ENCODE measurements at regions not wholly inside any gene's neighbourhood (a gene's known extent, or its start where the extent isn't known, plus 50 kb on each side); places are given as distances from the start of the nearest gene placed in this dataset.

DNA sequence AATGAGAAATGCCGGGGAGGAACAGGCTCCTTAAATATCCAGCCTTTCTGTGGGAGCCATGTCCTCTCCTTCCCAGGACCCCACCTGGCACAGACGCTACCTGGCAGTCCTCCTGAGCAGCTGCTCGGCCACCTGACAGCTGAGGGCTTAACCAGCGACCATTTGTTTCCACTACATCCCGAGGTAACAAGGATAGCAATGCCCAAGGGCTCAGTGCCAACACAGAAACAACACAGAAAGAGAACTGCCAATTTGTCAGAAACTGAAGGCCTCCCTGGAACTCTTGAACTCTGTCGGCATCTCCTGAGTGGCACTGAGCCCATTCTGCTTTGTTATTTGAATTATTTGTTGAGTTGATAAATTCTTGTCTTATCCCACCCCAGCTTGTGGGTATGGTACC lies 122.2 kb upstream of the ARHGAP28 start:
- no peaks in the 10 kb centered on the region for H3K27me3 ChIP-seq (ENCODE audit: insufficient read depth, low read length, poor library complexity, severe bottlenecking)
- H2AFZ ChIP-seq (ENCODE audit: low read length): no peak overlapping the region
- no peaks in the 10 kb centered on the region for H3K9me2 ChIP-seq (replicated peaks; ENCODE audit: low read depth, low read length)
- H3K9ac ChIP-seq (ENCODE audit: low read depth, low read length, poor library complexity, severe bottlenecking): no peak overlapping the region
- no peak overlapping the region for H3K4me3 ChIP-seq (ENCODE audit: low read length, poor library complexity, severe bottlenecking)
- H3K9me3 ChIP-seq (ENCODE audit: insufficient read depth, low read depth, low read length): 0 out of 2 replicates have a peak, but pooled peaks cover 3% of the 10 kb centered on the region
- H3K79me2 ChIP-seq (ENCODE audit: insufficient read depth, low read length): no peaks in the 10 kb centered on the region
- H4K20me1 ChIP-seq (ENCODE audit: insufficient read depth, low read length, poor library complexity, severe bottlenecking): no peaks in the 10 kb centered on the region
- H3K4me1 ChIP-seq (ENCODE audit: insufficient read depth, low read length, poor library complexity, severe bottlenecking): no peaks in the 10 kb centered on the region
- no peak for TF ChIP-seq EZH2phosphoT487 (IDR thresholded peaks at IDR 0.05; ENCODE audit: borderline replicate concordance)
- TF ChIP-seq CTCF (conservative IDR thresholded peaks at IDR 0.05; ENCODE audit: low read length): no peak
- H3F3A ChIP-seq (ENCODE audit: low read depth): no peaks in the 10 kb centered on the region
- no peak overlapping the region for H3K4me2 ChIP-seq (ENCODE audit: low read depth, low read length, poor library complexity, severe bottlenecking)
- no peaks in the 10 kb centered on the region for H3K36me3 ChIP-seq (ENCODE audit: insufficient read depth, low read length)

DNA sequence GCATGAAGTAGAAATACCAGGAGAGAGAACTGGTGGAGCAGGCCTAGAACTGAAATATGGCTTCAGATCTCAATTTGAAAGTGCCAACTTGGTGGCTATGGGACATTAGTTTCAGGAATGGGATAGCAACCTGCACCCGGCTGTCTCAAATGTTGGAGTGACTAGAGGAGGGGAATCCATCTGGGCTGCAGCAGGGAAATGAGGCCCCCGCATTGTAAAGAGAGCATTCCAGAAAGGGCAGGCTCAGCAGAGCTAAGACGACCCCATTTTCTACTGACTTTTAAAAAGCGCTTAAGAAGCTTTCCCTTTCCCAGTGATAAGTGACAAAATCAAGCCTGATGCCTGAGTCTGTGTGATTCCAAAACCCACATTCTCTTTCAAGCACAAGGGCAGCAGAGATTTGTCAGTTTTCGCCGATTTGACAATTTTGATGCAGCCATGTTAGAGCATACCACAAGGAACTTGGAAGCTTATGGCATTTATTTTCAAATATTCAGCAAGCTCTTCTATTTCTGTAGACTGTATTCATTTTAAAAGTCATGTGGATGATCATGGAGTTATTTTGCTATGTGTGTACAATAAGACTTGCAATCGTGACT lies 119.8 kb upstream of the ARHGAP28 start:
- Histone ChIP-seq H3K4me2 (ENCODE audit: low read depth, low read length, poor library complexity, severe bottlenecking) (no peak overlapping the region), H3K36me3 (ENCODE audit: insufficient read depth, low read length) (no peaks in the 10 kb centered on the region), H3K9me3 (ENCODE audit: insufficient read depth, low read depth, low read length) (no peaks in the 10 kb centered on the region), H3K4me1 (ENCODE audit: insufficient read depth, low read length, poor library complexity, severe bottlenecking) (no peaks in the 10 kb centered on the region), H3F3A (ENCODE audit: low read depth) (no peaks in the 10 kb centered on the region), H3K79me2 (ENCODE audit: insufficient read depth, low read length) (no peaks in the 10 kb centered on the region), H2AFZ (ENCODE audit: low read length) (no peak overlapping the region), H3K27me3 (ENCODE audit: insufficient read depth, low read length, poor library complexity, severe bottlenecking) (no peaks in the 10 kb centered on the region), H3K9ac (ENCODE audit: low read depth, low read length, poor library complexity, severe bottlenecking) (no peak overlapping the region), H3K9me2 (replicated peaks; ENCODE audit: low read depth, low read length) (no peaks in the 10 kb centered on the region), H3K4me3 (ENCODE audit: low read length, poor library complexity, severe bottlenecking) (no peak overlapping the region), H4K20me1 (ENCODE audit: insufficient read depth, low read length, poor library complexity, severe bottlenecking) (no peaks in the 10 kb centered on the region)
- TF ChIP-seq EZH2phosphoT487 (IDR thresholded peaks at IDR 0.05; ENCODE audit: borderline replicate concordance): no peak

- Histone ChIP-seq H3K9ac (ENCODE audit: low read depth, low read length, poor library complexity, severe bottlenecking) (no peak overlapping the region), H2AFZ (ENCODE audit: low read length) (no peak overlapping the region), H3K4me3 (ENCODE audit: low read length, poor library complexity, severe bottlenecking) (no peak overlapping the region), H4K20me1 (ENCODE audit: insufficient read depth, low read length, poor library complexity, severe bottlenecking) (no peaks in the 10 kb centered on the region), H3K4me2 (ENCODE audit: low read depth, low read length, poor library complexity, severe bottlenecking) (no peak overlapping the region), H3K36me3 (ENCODE audit: insufficient read depth, low read length) (no peaks in the 10 kb centered on the region), H3K79me2 (ENCODE audit: insufficient read depth, low read length) (no peaks in the 10 kb centered on the region), H3K9me3 (ENCODE audit: insufficient read depth, low read depth, low read length) (no peaks in the 10 kb centered on the region), H3K9me2 (replicated peaks; ENCODE audit: low read depth, low read length) (no peaks in the 10 kb centered on the region), H3K4me1 (ENCODE audit: insufficient read depth, low read length, poor library complexity, severe bottlenecking) (no peaks in the 10 kb centered on the region), H3F3A (ENCODE audit: low read depth) (no peaks in the 10 kb centered on the region), H3K27me3 (ENCODE audit: insufficient read depth, low read length, poor library complexity, severe bottlenecking) (no peaks in the 10 kb centered on the region)
- TF ChIP-seq EZH2phosphoT487 (IDR thresholded peaks at IDR 0.05; ENCODE audit: borderline replicate concordance) (no peak), CTCF (conservative IDR thresholded peaks at IDR 0.05; ENCODE audit: low read length) (no peak)
These were observed 119.0 kb upstream of the ARHGAP28 start for GRCh38 chr18:6610466-6610865.

GRCh38 chr18:6613581-6613980 lies 115.9 kb upstream of the ARHGAP28 start:
- H3F3A ChIP-seq (ENCODE audit: low read depth): no peaks in the 10 kb centered on the region
- H3K9me3 ChIP-seq (ENCODE audit: insufficient read depth, low read depth, low read length): no peaks in the 10 kb centered on the region
- no peaks in the 10 kb centered on the region for H4K20me1 ChIP-seq (ENCODE audit: insufficient read depth, low read length, poor library complexity, severe bottlenecking)
- H2AFZ ChIP-seq (ENCODE audit: low read length): no peak overlapping the region
- H3K9ac ChIP-seq (ENCODE audit: low read depth, low read length, poor library complexity, severe bottlenecking): no peak overlapping the region
- H3K4me1 ChIP-seq (ENCODE audit: insufficient read depth, low read length, poor library complexity, severe bottlenecking): no peaks in the 10 kb centered on the region
- no peaks in the 10 kb centered on the region for H3K9me2 ChIP-seq (replicated peaks; ENCODE audit: low read depth, low read length)
- no peaks in the 10 kb centered on the region for H3K36me3 ChIP-seq (ENCODE audit: insufficient read depth, low read length)
- H3K4me2 ChIP-seq (ENCODE audit: low read depth, low read length, poor library complexity, severe bottlenecking): no peak overlapping the region
- no peak for TF ChIP-seq CTCF (conservative IDR thresholded peaks at IDR 0.05; ENCODE audit: low read length)
- no peaks in the 10 kb centered on the region for H3K27me3 ChIP-seq (ENCODE audit: insufficient read depth, low read length, poor library complexity, severe bottlenecking)
- no peak overlapping the region for H3K4me3 ChIP-seq (ENCODE audit: low read length, poor library complexity, severe bottlenecking)
- H3K79me2 ChIP-seq (ENCODE audit: insufficient read depth, low read length): no peaks in the 10 kb centered on the region

Measured in Loucy (cell line).